NB4 (cell line): ENCODE measurements at regions not wholly inside any gene's neighbourhood (a gene's known extent, or its start where the extent isn't known, plus 50 kb on each side); places are given as distances from the start of the nearest gene placed in this dataset.

ENCODE experiments used
- CTCF ChIP-seq: IDR thresholded peaks from one replicate; pipeline ENCODE4 v1.5.1; 2012; ENCODE audit warnings: low read depth, low read length
- MYC ChIP-seq: IDR thresholded peaks from 2 replicates; pipeline ENCODE4 v1.6.1; 2011; ENCODE audit warnings: low read depth, low read length
- POLR2A ChIP-seq: IDR thresholded peaks from 2 replicates; pipeline ENCODE4 v1.6.1; 2011; ENCODE audit warnings: mild to moderate bottlenecking; ENCODE audit not compliant: insufficient read length; ENCODE audit errors: extremely low read depth

GRCh38 chr10:130422366-130423324 lies 286.5 kb downstream of the GLRX3 start:
- peak; percentile 21 for TF ChIP-seq CTCF
- TF ChIP-seq MYC, result no peak
- no peak for TF ChIP-seq POLR2A
